H9 (cell line): ENCODE measurements at regions not wholly inside any gene's neighbourhood (a gene's known extent, or its start where the extent isn't known, plus 50 kb on each side); places are given as distances from the start of the nearest gene placed in this dataset.

Experiments used
- DNase-seq: peaks from one replicate; pipeline ENCODE4 v3.0.0-alpha.2; 2017
- H2AFZ ChIP-seq: one replicate; pipeline ENCODE4 v1.6.1; 2013; ENCODE audit warnings: mild to moderate bottlenecking, low read length, control low read depth, moderate library complexity
- H2AK5ac ChIP-seq: 2 replicates; pipeline ENCODE4 v1.6.1; 2013; ENCODE audit warnings: low read length, control low read depth, mixed read lengths; ENCODE audit not compliant: insufficient read length
- H2BK120ac ChIP-seq: one replicate; pipeline ENCODE4 v1.6.1; 2013; ENCODE audit warnings: low read depth, mild to moderate bottlenecking, low read length, control low read depth, inconsistent platforms; ENCODE audit not compliant: poor library complexity, severe bottlenecking
- H2BK12ac ChIP-seq: 2 replicates; pipeline ENCODE4 v1.6.1; 2013; ENCODE audit warnings: low read length, control low read depth, mixed read lengths, low read depth; ENCODE audit not compliant: insufficient read length
- H2BK15ac ChIP-seq: 2 replicates; pipeline ENCODE4 v1.6.1; 2013; ENCODE audit warnings: low read depth, low read length, control low read depth
- H2BK20ac ChIP-seq: one replicate; pipeline ENCODE4 v1.6.1; 2013; ENCODE audit warnings: low read depth, mild to moderate bottlenecking, low read length, control low read depth, inconsistent platforms; ENCODE audit not compliant: poor library complexity, severe bottlenecking
- H2BK5ac ChIP-seq: 2 replicates; pipeline ENCODE4 v1.6.1; 2013; ENCODE audit warnings: low read length, control low read depth, mixed read lengths; ENCODE audit not compliant: insufficient read length
- H3K14ac ChIP-seq: 2 replicates; pipeline ENCODE4 v1.6.1; 2013; ENCODE audit warnings: low read length, control low read depth; ENCODE audit not compliant: insufficient read depth
- H3K18ac ChIP-seq: 2 replicates; pipeline ENCODE4 v1.6.1; 2013; ENCODE audit warnings: low read depth, mild to moderate bottlenecking, mixed read lengths, low read length, control low read depth; ENCODE audit not compliant: insufficient read length
- H3K23ac ChIP-seq: 2 replicates; pipeline ENCODE4 v1.6.1; 2013; ENCODE audit warnings: low read length, control low read depth, mixed read lengths, low read depth; ENCODE audit not compliant: insufficient read length
- H3K23me2 ChIP-seq: 2 replicates; pipeline ENCODE4 v1.6.1; 2013; ENCODE audit warnings: low read depth, mild to moderate bottlenecking, mixed read lengths, low read length, control low read depth; ENCODE audit not compliant: insufficient read length, poor library complexity, severe bottlenecking
- H3K27ac ChIP-seq: 2 replicates; pipeline ENCODE4 v1.5.1; 2013; ENCODE audit warnings: low read length, control low read depth, mixed read lengths, low read depth; ENCODE audit not compliant: insufficient read length
- H3K27me3 ChIP-seq: 2 replicates; pipeline ENCODE4 v1.6.1; 2013; ENCODE audit warnings: low read length, control low read depth, inconsistent platforms; ENCODE audit not compliant: insufficient read depth
- H3K4ac ChIP-seq: 2 replicates; pipeline ENCODE4 v1.6.1; 2013; ENCODE audit warnings: low read depth, mild to moderate bottlenecking, control low read depth, inconsistent platforms, low read length, moderate library complexity
- H3K4me1 ChIP-seq: 2 replicates; pipeline ENCODE4 v1.6.1; 2013; ENCODE audit warnings: low read length, control low read depth, inconsistent platforms; ENCODE audit not compliant: insufficient read depth
- H3K4me2 ChIP-seq: 2 replicates; pipeline ENCODE4 v1.6.1; 2013; ENCODE audit warnings: low read length, control low read depth, mixed read lengths; ENCODE audit not compliant: insufficient read length, insufficient read depth
- H3K56ac ChIP-seq: 2 replicates; pipeline ENCODE4 v1.6.1; 2013; ENCODE audit warnings: low read depth, mild to moderate bottlenecking, mixed read lengths, low read length, control low read depth; ENCODE audit not compliant: insufficient read length
- H3K79me1 ChIP-seq: 2 replicates; pipeline ENCODE4 v1.6.1; 2013; ENCODE audit warnings: low read depth, mild to moderate bottlenecking, moderate library complexity, low read length, control low read depth, inconsistent platforms; ENCODE audit not compliant: insufficient read depth, poor library complexity, severe bottlenecking
- H3K79me2 ChIP-seq: 2 replicates; pipeline ENCODE4 v1.6.1; 2013; ENCODE audit warnings: low read length, control low read depth, inconsistent platforms; ENCODE audit not compliant: insufficient read depth
- H3K9ac ChIP-seq: 2 replicates; pipeline ENCODE4 v1.6.1; 2013; ENCODE audit warnings: low read length, control low read depth, mixed read lengths; ENCODE audit not compliant: insufficient read length; ENCODE audit errors: extremely low read depth
- H3K9me3 ChIP-seq: one replicate; pipeline ENCODE4 v1.6.1; 2013; ENCODE audit warnings: low read depth, low read length, inconsistent platforms; ENCODE audit not compliant: control insufficient read depth
- H3T11ph ChIP-seq: one replicate; pipeline ENCODE4 v1.6.1; 2013; ENCODE audit warnings: mild to moderate bottlenecking, low read length, control low read depth, inconsistent platforms
- H4K20me1 ChIP-seq: one replicate; pipeline ENCODE4 v1.6.1; 2013; ENCODE audit not compliant: control insufficient read depth, insufficient read length, insufficient read depth
- H4K5ac ChIP-seq: 2 replicates; pipeline ENCODE4 v1.6.1; 2013; ENCODE audit warnings: low read depth, mild to moderate bottlenecking, mixed read lengths, low read length, control low read depth; ENCODE audit not compliant: insufficient read length
- H4K8ac ChIP-seq: replicated peaks from 2 replicates; pipeline ENCODE4 v1.6.1; 2013; ENCODE audit warnings: low read length, control low read depth, mixed read lengths, low read depth; ENCODE audit not compliant: insufficient read length
- H4K91ac ChIP-seq: 2 replicates; pipeline ENCODE4 v1.6.1; 2013; ENCODE audit warnings: low read depth, mild to moderate bottlenecking, moderate library complexity, mixed read lengths, low read length, control low read depth; ENCODE audit not compliant: insufficient read length
- H3K27ac Mint-ChIP-seq, 3 experiments: 2 replicates in 2 of 3; 3 replicates in 1 of 3; pipeline ENCODE4 v1.8.0; 2020 to 2021; ENCODE audit warnings: mixed read lengths in 3 of 3, mild to moderate bottlenecking in 1 of 3, moderate library complexity in 1 of 3
- H3K27me3 Mint-ChIP-seq: 2 replicates; pipeline ENCODE4 v1.8.0; 2021; ENCODE audit warnings: low read depth, mild to moderate bottlenecking, moderate library complexity, mixed read lengths
- H3K36me3 Mint-ChIP-seq, 3 experiments: 2 replicates in 2 of 3; 3 replicates in 1 of 3; pipeline ENCODE4 v1.8.0; 2020 to 2021; ENCODE audit warnings: low read depth in 3 of 3, mixed read lengths in 3 of 3; ENCODE audit not compliant: insufficient read depth in 1 of 3
- H3K4me1 Mint-ChIP-seq, 2 experiments: 2 replicates each; pipeline ENCODE4 v1.8.0; 2020; ENCODE audit warnings: mixed read lengths in 2 of 2
- H3K4me3 Mint-ChIP-seq, 2 experiments: 2 replicates in 1 of 2; 3 replicates in 1 of 2; pipeline ENCODE4 v1.8.0; 2020 to 2021; ENCODE audit warnings: mild to moderate bottlenecking in 2 of 2, mixed read lengths in 2 of 2, moderate library complexity in 1 of 2
- H3K9me3 Mint-ChIP-seq, 2 experiments: 2 replicates in 1 of 2; 3 replicates in 1 of 2; pipeline ENCODE4 v1.8.0; 2020; ENCODE audit warnings: mild to moderate bottlenecking in 2 of 2, mixed read lengths in 2 of 2, moderate library complexity in 1 of 2
- TF ChIP-seq, protein P1 (sequence below): fragments of 200-600 bp; sonication (generic); conservative IDR thresholded peaks from 3 replicates; pipeline ENCODE4 v1.8.0; 2021; ENCODE audit warnings: antibody characterized with exemption, mild to moderate bottlenecking

- Histone ChIP-seq H3K9me3 (no peaks in the 10 kb centered on the region), H2BK5ac (no peak overlapping the region), H2AK5ac (no peak overlapping the region), H3K18ac (no peak overlapping the region), H2AFZ (no peak overlapping the region), H2BK15ac (no peak overlapping the region), H2BK12ac (no peak overlapping the region), H3T11ph (no peak overlapping the region), H3K79me1 (no peaks in the 10 kb centered on the region), H2BK20ac (no peak overlapping the region), H3K4me1 (no peaks in the 10 kb centered on the region), H4K5ac (no peak overlapping the region), H3K4ac (no peak overlapping the region), H3K56ac (no peak overlapping the region), H3K4me2 (no peak overlapping the region), H3K23me2 (no peaks in the 10 kb centered on the region), H3K23ac (no peak overlapping the region), H3K27ac (no peak overlapping the region), H4K20me1 (no peaks in the 10 kb centered on the region), H3K9ac (no peak overlapping the region), H4K91ac (no peak overlapping the region), H3K79me2 (no peaks in the 10 kb centered on the region), H4K8ac (no peak overlapping the region), H3K27me3 (no peaks in the 10 kb centered on the region; the same call in 1 of the 2 replicates), H2BK120ac (no peak overlapping the region), H3K14ac (no peak overlapping the region)
- no peaks in the 10 kb centered on the region for H3K27me3 Mint-ChIP-seq
- DNase-seq, result no peak
- H3K27ac Mint-ChIP-seq, result no peak overlapping the region
- H3K4me3 Mint-ChIP-seq, result no peak overlapping the region
- H3K4me1 Mint-ChIP-seq, result peaks cover 3 to 6% of the 10 kb centered on the region in 2 experiments; a peak in 3 of 4 replicates
- TF ChIP-seq, protein P1, sequence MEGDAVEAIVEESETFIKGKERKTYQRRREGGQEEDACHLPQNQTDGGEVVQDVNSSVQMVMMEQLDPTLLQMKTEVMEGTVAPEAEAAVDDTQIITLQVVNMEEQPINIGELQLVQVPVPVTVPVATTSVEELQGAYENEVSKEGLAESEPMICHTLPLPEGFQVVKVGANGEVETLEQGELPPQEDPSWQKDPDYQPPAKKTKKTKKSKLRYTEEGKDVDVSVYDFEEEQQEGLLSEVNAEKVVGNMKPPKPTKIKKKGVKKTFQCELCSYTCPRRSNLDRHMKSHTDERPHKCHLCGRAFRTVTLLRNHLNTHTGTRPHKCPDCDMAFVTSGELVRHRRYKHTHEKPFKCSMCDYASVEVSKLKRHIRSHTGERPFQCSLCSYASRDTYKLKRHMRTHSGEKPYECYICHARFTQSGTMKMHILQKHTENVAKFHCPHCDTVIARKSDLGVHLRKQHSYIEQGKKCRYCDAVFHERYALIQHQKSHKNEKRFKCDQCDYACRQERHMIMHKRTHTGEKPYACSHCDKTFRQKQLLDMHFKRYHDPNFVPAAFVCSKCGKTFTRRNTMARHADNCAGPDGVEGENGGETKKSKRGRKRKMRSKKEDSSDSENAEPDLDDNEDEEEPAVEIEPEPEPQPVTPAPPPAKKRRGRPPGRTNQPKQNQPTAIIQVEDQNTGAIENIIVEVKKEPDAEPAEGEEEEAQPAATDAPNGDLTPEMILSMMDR, result no peak
- H3K9me3 Mint-ChIP-seq, result peaks cover 6 to 7% of the 10 kb centered on the region in 2 experiments; a peak in 4 of 5 replicates
- H3K36me3 Mint-ChIP-seq, result peaks cover 0 to 5% (median 4%) of the 10 kb centered on the region in 3 experiments; a peak in 3 of 7 replicates
Measured at GRCh38 chr4:67403342-67403741, 142.0 kb downstream of the CENPC start.
